Endothelial cell of umbilical vein (primary cell): ENCODE measurements at regions not wholly inside any gene's neighbourhood (a gene's known extent, or its start where the extent isn't known, plus 50 kb on each side); places are given as distances from the start of the nearest gene placed in this dataset.

Experiments used
- EZH2 ChIP-seq: IDR thresholded peaks from 2 replicates; pipeline ENCODE4 v1.6.1; 2012; ENCODE audit warnings: borderline replicate concordance, low read depth, mild to moderate bottlenecking, moderate library complexity, low read length, inconsistent platforms; ENCODE audit not compliant: severe bottlenecking
- FOS ChIP-seq: IDR thresholded peaks from 2 replicates; pipeline ENCODE4 v1.6.1; 2011; ENCODE audit warnings: mild to moderate bottlenecking, low read length, moderate library complexity, borderline replicate concordance; ENCODE audit not compliant: insufficient read depth
- JUN ChIP-seq: IDR thresholded peaks from 2 replicates; pipeline ENCODE4 v1.6.1; 2011; ENCODE audit warnings: borderline replicate concordance, low read depth; ENCODE audit not compliant: insufficient read length, insufficient read depth
- MAX ChIP-seq: IDR thresholded peaks from 2 replicates; pipeline ENCODE4 v1.6.1; 2011; ENCODE audit not compliant: insufficient read depth, insufficient read length
- POLR2A ChIP-seq: IDR thresholded peaks from 2 replicates; pipeline ENCODE4 v1.6.1; 2012; ENCODE audit warnings: low read depth, mild to moderate bottlenecking, control low read depth, low read length
- POLR2AphosphoS5 ChIP-seq: IDR thresholded peaks from 2 replicates; pipeline ENCODE4 v1.6.1; 2012; ENCODE audit warnings: low read depth, mild to moderate bottlenecking, control low read depth, low read length, moderate library complexity; ENCODE audit not compliant: insufficient read depth
- TF ChIP-seq, protein P1 (sequence below), 2 donors: IDR thresholded peaks; 1 replicate in 1 of 2; 2 replicates in 1 of 2; pipeline ENCODE4 v1.5.1; 2011; ENCODE audit warnings: low read length in 2 of 2, mild to moderate bottlenecking in 2 of 2, moderate library complexity in 2 of 2, control low read depth in 1 of 2, inconsistent platforms in 1 of 2, low read depth in 1 of 2; ENCODE audit not compliant: insufficient read depth in 1 of 2; ENCODE audit errors: extremely low read depth in 1 of 2

DNA sequence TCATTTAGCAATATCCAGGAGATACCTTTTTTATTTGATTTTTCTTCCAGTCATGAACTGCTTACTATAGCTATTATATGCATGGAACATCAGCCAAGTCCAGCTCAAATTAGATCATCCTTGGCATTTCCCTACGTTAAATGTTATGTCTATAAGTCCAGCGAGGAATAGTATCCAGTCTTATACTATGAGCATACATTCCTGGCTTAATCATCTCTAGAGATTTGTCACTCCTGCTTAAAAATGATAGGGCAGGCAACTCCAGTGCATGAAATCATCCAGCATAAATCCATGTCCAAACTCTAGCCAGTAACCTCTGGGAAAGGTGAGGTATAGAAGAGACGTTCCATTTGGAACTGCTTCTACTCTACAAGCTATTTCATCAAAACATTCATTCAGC is 126.7 kb upstream of the VCX2 start:
- TF ChIP-seq, protein P1, sequence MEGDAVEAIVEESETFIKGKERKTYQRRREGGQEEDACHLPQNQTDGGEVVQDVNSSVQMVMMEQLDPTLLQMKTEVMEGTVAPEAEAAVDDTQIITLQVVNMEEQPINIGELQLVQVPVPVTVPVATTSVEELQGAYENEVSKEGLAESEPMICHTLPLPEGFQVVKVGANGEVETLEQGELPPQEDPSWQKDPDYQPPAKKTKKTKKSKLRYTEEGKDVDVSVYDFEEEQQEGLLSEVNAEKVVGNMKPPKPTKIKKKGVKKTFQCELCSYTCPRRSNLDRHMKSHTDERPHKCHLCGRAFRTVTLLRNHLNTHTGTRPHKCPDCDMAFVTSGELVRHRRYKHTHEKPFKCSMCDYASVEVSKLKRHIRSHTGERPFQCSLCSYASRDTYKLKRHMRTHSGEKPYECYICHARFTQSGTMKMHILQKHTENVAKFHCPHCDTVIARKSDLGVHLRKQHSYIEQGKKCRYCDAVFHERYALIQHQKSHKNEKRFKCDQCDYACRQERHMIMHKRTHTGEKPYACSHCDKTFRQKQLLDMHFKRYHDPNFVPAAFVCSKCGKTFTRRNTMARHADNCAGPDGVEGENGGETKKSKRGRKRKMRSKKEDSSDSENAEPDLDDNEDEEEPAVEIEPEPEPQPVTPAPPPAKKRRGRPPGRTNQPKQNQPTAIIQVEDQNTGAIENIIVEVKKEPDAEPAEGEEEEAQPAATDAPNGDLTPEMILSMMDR (IDR thresholded peaks at IDR 0.05; ENCODE audit: extremely low read depth in 1 of 2, insufficient read depth in 1 of 2, low read depth in 1 of 2, low read length in 2 of 2) = no peak
- TF ChIP-seq POLR2AphosphoS5 = no peak
- TF ChIP-seq POLR2A = no peak
- no peak for TF ChIP-seq MAX
- no peak for TF ChIP-seq EZH2
- TF ChIP-seq JUN = no peak
- TF ChIP-seq FOS = no peak
